H7 (cell line): ENCODE measurements at regions not wholly inside any gene's neighbourhood (a gene's known extent, or its start where the extent isn't known, plus 50 kb on each side); places are given as distances from the start of the nearest gene placed in this dataset.

Source experiments
- DNase-seq: peaks from one replicate; pipeline ENCODE4 v3.0.0; 2012
- H3K27me3 ChIP-seq: 2 replicates; pipeline ENCODE4 v1.6.0; 2011; ENCODE audit warnings: mild to moderate bottlenecking, low read length; ENCODE audit not compliant: control insufficient read depth, insufficient read depth
- H3K36me3 ChIP-seq: replicated peaks from 2 replicates; pipeline ENCODE4 v1.5.1; 2011; ENCODE audit warnings: low read length; ENCODE audit not compliant: control insufficient read depth, insufficient read depth
- H3K4me3 ChIP-seq: 2 replicates; pipeline ENCODE4 v1.5.1; 2011; ENCODE audit warnings: low read depth, mild to moderate bottlenecking, control low read depth, low read length, moderate library complexity; ENCODE audit not compliant: insufficient read depth

DNA sequence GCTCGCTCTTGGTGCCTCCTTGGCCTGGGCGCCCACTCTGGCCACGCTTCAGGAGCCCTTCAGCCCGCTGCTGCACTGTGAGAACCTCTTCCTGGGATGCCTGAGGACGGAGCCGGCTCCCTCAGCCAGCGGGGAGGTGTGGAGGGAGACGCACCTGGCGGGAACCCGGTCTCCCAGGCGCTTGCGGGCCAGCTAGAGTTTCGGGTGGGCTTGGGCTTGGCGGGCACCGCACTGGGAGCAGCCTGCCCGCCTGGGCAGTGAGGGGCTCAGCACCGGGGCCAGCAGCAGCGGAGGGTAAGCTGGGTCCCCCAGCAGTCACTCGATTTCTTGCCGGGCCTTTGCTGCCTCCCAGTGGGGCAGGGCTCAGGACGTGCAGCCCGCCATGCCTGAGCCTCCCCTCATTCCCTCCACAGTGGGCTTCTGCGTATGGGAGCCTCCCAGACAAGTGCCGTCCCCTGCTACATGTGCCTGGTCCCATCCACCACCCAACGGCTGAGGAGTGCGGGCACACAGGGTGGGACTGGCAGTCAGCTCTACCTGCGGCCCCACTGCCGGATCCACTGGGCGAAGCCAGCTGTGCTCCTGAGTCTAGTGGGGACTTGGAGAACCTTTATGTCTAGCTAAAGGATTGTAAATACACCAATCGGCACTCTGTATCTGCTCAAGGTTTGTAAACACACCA, 708.7 kb downstream of the VGLL3 start:
- no peaks in the 10 kb centered on the region for H3K27me3 ChIP-seq

DNA sequence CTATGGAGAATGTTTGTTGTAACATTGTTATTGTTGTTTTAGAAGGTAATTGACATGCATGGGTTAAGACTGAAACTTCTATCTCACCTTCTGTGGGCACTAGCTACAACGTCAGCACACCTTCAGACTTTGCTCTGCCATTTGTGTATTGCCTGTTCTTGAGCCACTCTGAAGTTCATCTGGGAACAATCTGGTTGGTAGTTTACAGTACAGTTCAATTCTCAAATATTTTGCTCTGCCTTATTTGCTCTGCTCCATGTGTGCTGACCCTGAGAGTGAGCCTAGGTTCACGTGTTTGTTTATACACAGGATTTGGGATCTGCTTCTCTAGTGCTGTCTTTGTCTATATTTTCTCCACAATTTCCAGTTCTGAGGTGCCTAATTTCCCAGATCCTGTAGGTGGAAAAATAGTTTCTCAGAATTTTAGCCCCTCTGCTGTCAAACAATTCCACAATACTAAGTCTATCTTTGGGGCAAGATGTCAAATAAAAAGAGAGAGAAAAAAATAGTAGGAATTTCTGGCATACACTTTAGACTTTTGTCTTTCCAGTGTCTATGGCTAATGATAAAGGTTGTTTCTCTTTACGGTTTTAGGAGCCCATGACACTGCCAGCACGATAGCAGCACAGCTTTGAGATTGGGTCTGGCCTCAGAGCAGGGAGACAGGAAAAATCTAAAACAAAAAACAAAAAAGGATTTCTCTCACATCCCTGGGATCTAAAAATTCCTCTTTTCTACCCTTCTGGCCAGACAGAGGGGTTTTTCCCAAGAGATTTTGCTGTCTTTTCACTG, 721.4 kb downstream of the VGLL3 start:
- no peak for DNase-seq
- Histone ChIP-seq H3K36me3 (no peaks in the 10 kb centered on the region), H3K4me3 (no peak overlapping the region), H3K27me3 (no peaks in the 10 kb centered on the region)

More for the DNA sequence above, 708.7 kb downstream of the VGLL3 start:
- Histone ChIP-seq H3K4me3 (no peak overlapping the region), H3K36me3 (no peaks in the 10 kb centered on the region)
- DNase-seq, result no peak

DNA sequence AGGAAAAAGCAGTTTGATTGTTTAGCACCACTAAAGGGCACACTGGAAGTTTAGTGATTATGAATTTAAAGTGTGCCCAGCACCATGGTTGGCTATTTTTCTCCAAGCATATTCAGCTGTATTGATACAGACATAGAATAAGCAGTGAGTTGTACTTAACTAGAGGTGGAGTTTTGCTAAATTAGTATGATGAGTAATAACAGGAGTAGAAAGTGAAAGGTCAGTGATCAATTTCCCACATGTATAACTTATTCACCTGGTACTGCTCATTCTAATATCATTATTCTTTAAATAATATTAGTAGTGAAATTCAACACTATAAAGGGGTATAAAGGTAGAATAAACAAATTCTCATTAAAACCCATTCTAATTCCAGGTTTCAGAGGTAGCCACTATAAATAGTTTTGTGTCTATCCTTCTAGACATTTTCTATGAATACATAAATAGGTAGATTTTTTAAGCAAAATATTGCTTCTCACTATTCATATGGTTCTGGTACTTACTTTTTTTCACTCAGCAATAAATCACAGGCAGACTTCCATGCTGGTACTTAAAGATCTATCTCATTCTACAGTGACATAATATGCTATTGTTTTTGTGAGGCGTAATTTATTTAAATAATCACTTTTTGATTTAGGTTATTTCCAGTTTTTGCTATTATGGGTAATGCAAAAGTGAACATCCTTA, 732.9 kb downstream of the VGLL3 start:
- DNase-seq, result no peak
- Histone ChIP-seq H3K36me3 (no peaks in the 10 kb centered on the region), H3K27me3 (no peaks in the 10 kb centered on the region), H3K4me3 (no peak overlapping the region)

DNA sequence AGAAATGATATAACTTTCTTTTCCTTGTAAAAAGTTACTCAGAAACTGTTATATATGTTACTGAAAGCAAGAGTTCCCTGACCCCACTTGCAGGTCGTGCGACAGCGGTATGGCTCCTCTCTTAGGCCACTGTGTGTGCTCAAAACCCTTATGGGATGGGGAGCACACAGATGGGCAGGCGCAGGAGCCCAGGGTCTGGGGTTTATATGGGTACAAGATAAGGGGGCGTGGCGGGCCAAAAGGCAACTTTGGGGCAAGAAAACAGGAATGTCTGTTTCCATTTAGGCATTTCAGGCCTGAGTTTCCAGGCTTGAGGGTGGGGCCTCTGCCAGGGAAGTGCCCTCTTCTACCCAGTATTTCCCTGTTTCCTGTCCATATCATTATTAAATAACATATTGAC, 736.5 kb downstream of the VGLL3 start:
- no peaks in the 10 kb centered on the region for H3K27me3 ChIP-seq
- H3K36me3 ChIP-seq, result no peaks in the 10 kb centered on the region
- H3K4me3 ChIP-seq, result no peak overlapping the region
- DNase-seq, result no peak

DNA sequence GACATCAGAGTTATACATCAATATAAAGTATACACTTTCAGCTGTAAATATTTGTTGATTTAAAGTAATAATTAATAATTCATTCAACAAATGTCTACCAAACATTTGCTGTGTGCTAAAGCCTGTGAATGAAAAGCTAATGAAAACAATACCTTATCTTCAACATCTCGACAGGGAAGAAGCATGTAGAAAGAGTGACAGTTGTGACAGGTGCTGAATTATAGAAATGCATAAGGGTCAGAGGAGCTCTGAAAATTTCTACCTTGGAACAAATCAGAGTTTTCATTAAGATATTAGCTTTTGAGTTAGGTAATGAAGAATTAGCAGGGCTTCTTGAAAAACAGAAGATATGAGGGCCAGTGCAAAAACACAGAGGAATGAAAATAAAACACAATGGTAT, 739.2 kb downstream of the VGLL3 start:
- no peaks in the 10 kb centered on the region for H3K36me3 ChIP-seq
- H3K4me3 ChIP-seq, result no peak overlapping the region
- no peaks in the 10 kb centered on the region for H3K27me3 ChIP-seq
- no peak for DNase-seq

DNA sequence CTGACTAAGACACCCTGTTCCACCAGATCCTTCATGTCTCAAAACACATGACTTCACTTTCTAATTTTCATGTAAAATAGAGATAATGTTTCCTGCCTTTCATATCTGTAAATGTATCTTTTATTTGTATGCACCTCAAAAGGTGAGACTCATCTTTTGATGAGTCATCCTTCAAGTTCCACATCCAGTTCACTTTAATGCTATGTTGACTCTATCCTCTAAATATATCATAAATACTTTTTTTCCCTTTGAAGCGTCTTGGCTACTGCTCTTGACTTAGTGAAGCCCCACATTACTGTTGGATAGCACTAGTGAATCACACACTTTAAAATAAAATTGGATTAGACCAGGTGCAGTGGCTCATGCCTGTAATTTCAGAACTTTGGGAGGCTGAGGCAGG, 741.1 kb downstream of the VGLL3 start:
- no peaks in the 10 kb centered on the region for H3K27me3 ChIP-seq
- no peaks in the 10 kb centered on the region for H3K36me3 ChIP-seq
- no peak for DNase-seq
- H3K4me3 ChIP-seq, result no peak overlapping the region

DNA sequence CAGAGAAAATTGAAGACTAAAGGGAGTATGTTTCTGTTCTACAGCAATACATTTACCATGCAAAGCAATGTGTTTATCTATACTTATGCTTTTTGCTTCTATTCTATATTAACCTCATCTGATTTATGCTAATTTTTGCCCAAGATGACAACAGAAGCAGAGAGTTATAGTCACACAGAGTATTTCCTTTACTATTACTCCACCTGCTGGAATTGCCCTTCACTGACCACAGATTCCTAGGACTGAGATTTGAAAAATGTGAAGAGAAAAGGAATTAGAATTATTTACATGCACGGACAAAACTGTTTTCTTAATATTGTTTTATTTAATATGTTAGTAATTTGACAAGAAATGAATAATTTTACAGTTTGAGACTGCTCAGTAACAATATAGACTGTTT, 745.6 kb downstream of the VGLL3 start:
- Histone ChIP-seq H3K36me3 (no peaks in the 10 kb centered on the region), H3K27me3 (no peaks in the 10 kb centered on the region), H3K4me3 (no peak overlapping the region)
- DNase-seq, result peak; percentile 24

DNA sequence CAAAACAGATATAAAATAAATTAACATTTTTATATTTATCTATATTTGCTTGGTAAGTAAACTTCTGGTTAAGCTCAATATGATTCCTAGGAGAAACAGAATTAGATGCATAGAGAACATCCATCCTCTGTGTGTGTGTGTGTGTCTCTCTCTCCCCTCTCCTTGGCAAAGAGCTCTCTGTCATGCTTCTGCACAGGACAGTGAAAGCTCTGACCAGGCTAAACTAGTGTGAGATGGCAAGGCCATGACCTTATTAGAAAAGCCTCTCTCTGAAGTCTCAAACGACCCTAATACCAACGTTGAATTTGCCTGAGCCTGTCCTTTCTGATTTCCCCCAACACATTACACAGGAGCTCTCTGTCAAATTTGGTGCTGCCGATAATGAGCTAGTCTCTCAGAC, 746.0 kb downstream of the VGLL3 start:
- no peaks in the 10 kb centered on the region for H3K36me3 ChIP-seq
- no peaks in the 10 kb centered on the region for H3K27me3 ChIP-seq
- DNase-seq, result no peak
- no peak overlapping the region for H3K4me3 ChIP-seq

DNA sequence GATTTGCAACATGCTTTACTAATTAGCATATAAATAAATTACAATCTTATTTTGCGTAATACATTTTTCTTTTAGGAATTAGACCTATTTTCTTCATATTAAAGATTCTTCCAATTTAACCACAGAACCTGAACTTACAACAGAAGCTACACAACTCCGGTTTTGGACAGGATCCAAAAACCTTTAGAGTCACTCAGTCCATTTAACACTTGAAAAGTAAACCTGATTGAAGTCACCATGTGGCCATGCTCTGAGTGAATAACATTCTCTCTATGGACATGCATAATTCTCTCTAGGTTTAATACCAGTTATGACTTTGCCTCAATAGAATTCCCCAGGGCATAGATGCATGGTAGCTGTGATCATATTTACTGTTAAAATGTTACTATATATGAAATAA, 751.0 kb downstream of the VGLL3 start:
- no peak overlapping the region for H3K4me3 ChIP-seq
- no peaks in the 10 kb centered on the region for H3K27me3 ChIP-seq
- no peak for DNase-seq
- no peaks in the 10 kb centered on the region for H3K36me3 ChIP-seq

DNA sequence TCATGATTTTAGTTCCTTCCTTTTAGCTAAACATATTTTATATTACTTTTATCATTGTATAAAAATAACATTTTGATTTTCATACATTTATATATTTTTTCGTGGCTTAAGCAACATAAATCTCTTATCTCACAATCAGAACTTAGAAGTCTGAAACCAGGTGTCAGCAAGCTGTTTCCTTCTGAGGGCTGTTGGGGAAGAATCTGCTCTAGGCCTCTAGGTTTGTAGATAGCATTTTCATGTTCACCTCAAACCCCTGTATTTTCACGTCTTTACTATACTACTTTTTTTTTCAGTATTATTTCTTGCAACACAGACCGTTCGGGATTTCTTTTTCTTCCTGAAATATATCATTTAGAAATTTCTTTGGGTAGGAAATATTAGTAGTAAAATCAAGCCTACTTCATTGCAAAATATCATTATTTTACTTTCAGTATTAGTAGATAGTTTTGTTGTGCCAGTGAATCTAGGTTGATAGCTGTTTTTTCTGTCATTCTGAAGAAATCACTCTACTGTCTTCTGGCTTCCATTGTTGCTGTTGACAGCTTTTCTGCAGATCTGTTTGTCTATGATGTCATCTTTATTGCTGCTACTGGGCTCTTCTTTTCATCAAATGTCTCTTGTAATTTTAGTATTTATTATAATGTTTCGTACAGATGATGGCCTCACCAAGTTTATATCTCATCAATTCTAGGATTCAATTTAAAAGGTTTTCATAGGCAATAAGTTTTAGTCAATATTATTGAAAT, 756.3 kb downstream of the VGLL3 start:
- H3K27me3 ChIP-seq, result no peaks in the 10 kb centered on the region
- H3K36me3 ChIP-seq, result no peaks in the 10 kb centered on the region
- H3K4me3 ChIP-seq, result no peak overlapping the region
- no peak for DNase-seq

DNA sequence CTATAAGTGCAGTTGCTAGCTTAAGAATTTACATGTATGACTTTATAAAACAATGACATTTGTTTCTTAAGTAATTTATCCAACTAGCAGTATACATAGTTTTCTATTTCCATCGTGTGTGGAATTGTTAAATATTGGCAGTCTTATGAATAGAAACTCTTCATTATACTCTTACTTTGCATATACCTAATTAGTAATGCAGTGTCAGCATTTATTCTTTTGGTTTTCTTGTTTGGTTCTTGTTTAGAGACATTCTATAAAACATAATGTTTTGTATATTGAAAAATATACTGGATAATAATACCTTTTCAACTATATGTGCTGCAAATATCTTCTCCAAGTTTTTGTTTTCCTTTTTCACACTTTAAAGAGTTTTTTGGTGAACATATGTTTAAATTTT, 760.2 kb downstream of the VGLL3 start:
- no peak overlapping the region for H3K4me3 ChIP-seq
- no peaks in the 10 kb centered on the region for H3K36me3 ChIP-seq
- DNase-seq, result no peak
- H3K27me3 ChIP-seq, result no peaks in the 10 kb centered on the region

DNA sequence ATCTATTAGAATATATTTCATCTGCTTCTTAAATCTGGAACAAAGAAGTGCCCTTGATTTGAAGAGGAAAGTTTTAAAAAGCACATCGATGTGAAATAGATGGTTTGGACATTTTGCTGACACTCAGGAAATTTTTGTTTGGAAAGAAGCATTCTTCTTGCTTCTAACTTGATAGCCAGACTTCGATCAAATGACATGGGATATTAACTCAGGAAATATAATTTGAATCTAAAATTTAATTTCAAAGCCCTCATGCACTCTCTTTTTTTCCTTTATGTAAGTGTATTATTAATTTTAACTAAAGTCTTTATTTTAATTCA, 761.2 kb downstream of the VGLL3 start:
- Histone ChIP-seq H3K4me3 (no peak overlapping the region), H3K36me3 (no peaks in the 10 kb centered on the region), H3K27me3 (no peaks in the 10 kb centered on the region)
- no peak for DNase-seq

DNA sequence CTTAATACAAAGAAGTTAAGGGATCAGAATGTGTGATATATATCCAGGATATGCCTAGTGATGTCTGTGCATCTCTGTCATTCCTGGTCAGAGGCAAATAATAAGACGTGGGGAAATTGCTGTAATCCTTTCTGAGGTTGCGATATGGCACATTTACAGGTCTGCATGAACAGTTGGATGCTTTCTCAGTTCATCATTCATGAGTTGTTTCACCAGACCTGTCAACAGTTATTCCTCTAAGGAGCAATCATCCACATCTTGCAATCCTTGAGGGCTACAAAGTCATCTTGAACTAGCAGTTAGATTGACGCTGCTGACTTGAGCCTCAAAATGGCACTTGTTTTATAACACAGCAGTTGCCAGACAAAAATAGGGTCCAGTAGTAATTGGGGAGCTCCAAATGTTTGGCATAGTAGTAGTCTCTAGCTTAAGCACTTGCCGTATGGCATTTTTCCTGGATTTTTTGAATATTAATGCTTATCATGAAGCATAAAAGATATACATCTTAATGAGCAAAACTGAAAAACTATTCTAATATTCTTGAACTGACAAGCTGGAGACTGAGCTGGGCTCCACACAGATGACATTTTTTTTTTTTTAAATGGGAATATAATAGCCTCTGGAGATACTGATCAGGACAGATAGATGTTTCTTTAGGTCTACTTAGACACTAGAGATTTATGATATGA, 761.7 kb downstream of the VGLL3 start:
- DNase-seq, result no peak
- Histone ChIP-seq H3K4me3 (no peak overlapping the region), H3K36me3 (no peaks in the 10 kb centered on the region)

DNA sequence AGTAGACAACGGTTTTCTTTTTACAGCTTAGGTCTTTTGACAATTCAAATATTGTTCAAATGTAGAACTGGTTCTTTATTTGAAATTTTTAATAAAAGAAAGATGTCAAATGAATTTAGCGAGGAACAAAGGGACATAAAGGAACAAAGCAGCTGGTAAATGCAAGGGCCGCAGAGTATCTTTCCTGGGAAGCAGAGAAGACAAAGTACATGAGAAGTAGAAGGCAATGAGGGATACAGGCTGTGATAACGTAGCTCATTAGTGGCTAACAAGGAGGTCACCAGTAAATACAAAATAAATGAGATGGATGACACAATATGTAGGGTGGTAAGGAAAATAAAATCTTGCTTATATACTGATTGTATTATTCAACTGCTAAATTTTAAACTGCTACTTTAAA, 762.8 kb downstream of the VGLL3 start:
- no peaks in the 10 kb centered on the region for H3K36me3 ChIP-seq
- no peaks in the 10 kb centered on the region for H3K27me3 ChIP-seq
- no peak overlapping the region for H3K4me3 ChIP-seq
- no peak for DNase-seq

More for the DNA sequence above, 761.7 kb downstream of the VGLL3 start:
- no peaks in the 10 kb centered on the region for H3K27me3 ChIP-seq
